Muscle layer of duodenum (tissue), 2 donors: ENCODE measurements at regions not wholly inside any gene's neighbourhood (a gene's known extent, or its start where the extent isn't known, plus 50 kb on each side); places are given as distances from the start of the nearest gene placed in this dataset.

ENCODE experiments used
- H3K27ac ChIP-seq: one replicate; pipeline ENCODE4 v1.7.0; 2013; ENCODE audit warnings: mild to moderate bottlenecking, low read length
- H3K27me3 ChIP-seq: one replicate; pipeline ENCODE4 v1.7.0; 2013; ENCODE audit warnings: low read depth, mild to moderate bottlenecking, control low read depth, low read length
- H3K36me3 ChIP-seq, 2 donors: one replicate each; pipeline ENCODE4 v1.7.0; 2013; ENCODE audit warnings: low read length in 2 of 2, control low read depth in 1 of 2, mild to moderate bottlenecking in 1 of 2; ENCODE audit not compliant: insufficient read depth in 2 of 2, control insufficient read depth in 1 of 2
- H3K4me1 ChIP-seq, 2 donors: one replicate each; pipeline ENCODE4 v1.7.0; 2013; ENCODE audit warnings: low read length in 2 of 2, mild to moderate bottlenecking in 2 of 2, control low read depth in 1 of 2, moderate library complexity in 1 of 2; ENCODE audit not compliant: insufficient read depth in 2 of 2, control insufficient read depth in 1 of 2
- H3K4me3 ChIP-seq, 2 donors: one replicate each; pipeline ENCODE4 v1.7.0; 2013; ENCODE audit warnings: low read length in 2 of 2, low read depth in 1 of 2, mild to moderate bottlenecking in 1 of 2
- H3K9me3 ChIP-seq, 2 donors: one replicate each; pipeline ENCODE4 v1.7.0; 2013; ENCODE audit warnings: low read length in 2 of 2, control low read depth in 1 of 2, mild to moderate bottlenecking in 1 of 2; ENCODE audit not compliant: control insufficient read depth in 1 of 2
- donor health status: healthy.

DNA sequence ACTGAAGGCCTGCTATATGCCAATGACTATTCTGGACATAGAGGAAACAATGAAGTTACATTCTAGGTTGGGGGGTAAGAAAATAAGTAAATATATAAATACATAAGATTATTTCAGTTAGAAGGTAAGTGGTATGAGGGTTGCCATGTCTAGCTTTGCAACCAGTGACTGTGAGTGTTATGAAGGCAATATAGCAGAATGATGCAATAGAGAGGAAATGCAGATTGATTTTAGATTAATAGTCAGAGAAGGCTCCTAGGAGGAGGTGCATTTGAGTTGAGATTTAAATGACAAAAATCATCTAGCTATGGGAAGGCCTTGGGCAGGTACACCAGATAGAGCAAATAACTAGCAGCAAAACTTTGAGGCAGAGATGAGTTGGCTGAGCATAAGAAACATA lies 243.2 kb downstream of the FBXO8 start:
- Histone ChIP-seq H3K9me3 (no peaks in the 10 kb centered on the region), H3K27me3 (no peaks in the 10 kb centered on the region), H3K27ac (no peak overlapping the region), H3K4me1 (no peaks in the 10 kb centered on the region), H3K4me3 (no peak overlapping the region), H3K36me3 (no peaks in the 10 kb centered on the region)

DNA sequence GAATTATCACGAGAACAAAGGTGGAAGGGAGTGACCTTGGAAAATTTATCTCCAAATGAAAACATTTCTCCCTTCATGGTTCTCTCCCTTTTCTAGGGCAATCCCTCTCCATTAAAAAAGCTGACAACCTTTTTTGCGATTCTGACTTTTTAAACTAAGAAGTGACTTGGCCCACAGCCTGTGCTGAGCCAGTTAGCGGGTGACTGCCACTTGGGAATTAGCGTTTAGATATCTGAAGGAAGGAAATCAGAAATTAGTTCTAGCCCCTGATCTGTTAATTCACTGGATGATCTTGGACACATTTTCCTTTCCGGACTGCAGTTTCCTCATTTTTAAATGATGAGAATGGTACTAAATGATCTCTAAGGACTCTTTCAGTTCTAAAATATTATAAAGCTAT lies 245.0 kb downstream of the FBXO8 start:
- no peaks in the 10 kb centered on the region for H3K9me3 ChIP-seq
- no peaks in the 10 kb centered on the region for H3K27me3 ChIP-seq
- no peaks in the 10 kb centered on the region for H3K36me3 ChIP-seq
- no peaks in the 10 kb centered on the region for H3K4me1 ChIP-seq
- H3K27ac ChIP-seq = no peak overlapping the region
- H3K4me3 ChIP-seq = no peak overlapping the region

DNA sequence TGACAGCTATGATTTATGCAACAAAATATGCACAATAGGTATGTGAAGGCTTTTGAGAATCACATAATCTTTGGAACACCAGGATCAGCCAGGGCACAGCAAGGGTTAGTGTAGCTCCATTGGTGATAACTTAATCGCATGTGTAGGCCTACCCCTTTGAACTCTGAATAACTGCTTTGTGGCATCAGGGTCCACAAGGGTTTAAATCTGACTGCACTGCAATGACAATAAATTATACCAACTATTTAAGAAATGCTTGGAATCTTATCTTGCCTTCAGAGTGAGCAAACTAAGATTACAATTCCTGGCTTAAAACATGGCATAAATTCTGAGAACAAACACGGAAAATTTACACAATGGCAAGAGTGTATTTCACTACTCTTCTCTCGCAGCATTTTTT lies 245.8 kb downstream of the FBXO8 start:
- Histone ChIP-seq H3K27me3 (no peaks in the 10 kb centered on the region), H3K27ac (no peak overlapping the region), H3K4me3 (no peak overlapping the region), H3K36me3 (no peaks in the 10 kb centered on the region), H3K4me1 (no peaks in the 10 kb centered on the region), H3K9me3 (no peaks in the 10 kb centered on the region)

DNA sequence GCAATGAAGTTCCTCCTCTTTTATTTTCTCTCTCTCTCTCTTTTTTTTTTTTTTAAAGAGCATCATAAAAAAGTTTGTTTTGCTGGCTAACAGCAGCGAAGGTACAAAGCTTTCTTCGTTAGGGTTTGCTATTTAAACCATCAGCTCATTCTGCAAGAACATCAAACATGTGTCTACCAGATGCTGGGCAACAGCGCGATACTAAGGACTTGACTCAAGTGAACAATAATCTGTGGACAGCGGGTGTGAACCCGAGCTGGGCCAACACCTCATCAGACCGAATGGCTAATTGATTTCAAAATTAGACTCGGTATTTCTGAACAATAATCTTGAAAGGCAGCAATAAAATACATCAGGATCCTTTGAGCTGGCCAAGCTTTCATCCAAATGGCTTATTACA lies 246.4 kb downstream of the FBXO8 start:
- no peaks in the 10 kb centered on the region for H3K4me1 ChIP-seq
- H3K27me3 ChIP-seq = no peaks in the 10 kb centered on the region
- H3K9me3 ChIP-seq = no peaks in the 10 kb centered on the region
- H3K36me3 ChIP-seq = no peaks in the 10 kb centered on the region
- H3K4me3 ChIP-seq = no peak overlapping the region
- H3K27ac ChIP-seq = no peak overlapping the region

DNA sequence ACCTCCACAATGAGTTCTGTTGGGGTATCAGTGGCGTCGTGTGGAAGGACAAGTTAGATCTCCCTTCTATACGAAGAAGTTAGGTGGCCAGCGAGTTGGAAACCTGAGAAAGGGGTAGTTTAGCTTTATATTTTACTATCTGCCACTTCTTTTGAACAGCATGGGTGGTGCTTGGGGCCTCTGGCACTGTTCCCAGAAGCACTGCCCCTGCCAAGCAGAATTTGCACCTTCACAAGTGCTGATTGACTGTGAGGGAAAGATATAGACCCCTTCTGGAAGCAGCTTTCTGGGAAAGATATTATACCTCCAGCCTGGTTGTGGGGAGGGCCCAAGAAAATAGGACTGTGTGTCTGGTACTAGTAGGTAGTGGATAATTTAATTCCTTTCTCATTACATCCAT lies 246.9 kb downstream of the FBXO8 start:
- Histone ChIP-seq H3K9me3 (no peaks in the 10 kb centered on the region), H3K4me3 (no peak overlapping the region), H3K4me1 (no peaks in the 10 kb centered on the region), H3K27me3 (no peaks in the 10 kb centered on the region), H3K27ac (no peak overlapping the region), H3K36me3 (no peaks in the 10 kb centered on the region)

DNA sequence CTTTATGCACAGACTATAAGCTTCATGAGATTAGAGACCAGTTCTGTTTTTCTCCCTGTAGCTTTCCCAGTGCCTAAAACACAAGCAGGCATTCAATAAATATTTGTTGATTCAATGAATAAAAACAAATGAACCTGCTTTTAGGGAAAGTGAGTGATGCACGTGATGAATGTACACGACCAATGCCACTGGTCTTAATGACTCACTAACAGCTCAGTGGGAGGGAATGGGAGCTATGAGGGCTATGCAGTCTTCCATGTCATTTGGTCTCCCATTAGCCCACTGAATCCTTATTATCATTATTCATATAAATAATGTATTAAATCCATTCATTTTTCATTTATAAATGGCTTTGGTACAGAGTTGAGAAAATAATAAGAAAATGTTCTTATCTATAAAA lies 247.4 kb downstream of the FBXO8 start:
- Histone ChIP-seq H3K4me1 (no peaks in the 10 kb centered on the region), H3K9me3 (no peaks in the 10 kb centered on the region), H3K4me3 (no peak overlapping the region), H3K36me3 (no peaks in the 10 kb centered on the region), H3K27ac (no peak overlapping the region), H3K27me3 (no peaks in the 10 kb centered on the region)

DNA sequence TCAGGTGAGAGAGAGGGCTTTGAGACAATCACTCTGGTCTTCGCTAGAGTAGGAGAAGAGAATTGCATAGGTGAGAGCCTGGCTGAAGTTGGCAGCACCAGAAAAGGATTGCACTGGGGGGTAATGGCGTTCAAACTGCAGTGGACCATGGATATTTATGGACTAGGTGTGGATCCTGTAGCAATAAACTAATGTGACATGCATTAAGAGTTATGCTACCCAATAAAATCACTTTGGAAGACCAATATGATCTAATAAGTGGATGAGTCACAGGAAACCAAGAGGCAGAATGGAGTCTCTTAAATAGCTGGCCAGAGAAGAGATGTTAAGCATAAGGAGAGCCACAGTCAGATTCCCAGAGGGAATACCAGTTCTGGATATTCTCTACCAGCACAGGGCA lies 259.8 kb downstream of the FBXO8 start:
- Histone ChIP-seq H3K4me3 (no peak overlapping the region), H3K9me3 (no peaks in the 10 kb centered on the region), H3K27ac (no peak overlapping the region), H3K27me3 (no peaks in the 10 kb centered on the region), H3K4me1 (no peaks in the 10 kb centered on the region), H3K36me3 (no peaks in the 10 kb centered on the region)

DNA sequence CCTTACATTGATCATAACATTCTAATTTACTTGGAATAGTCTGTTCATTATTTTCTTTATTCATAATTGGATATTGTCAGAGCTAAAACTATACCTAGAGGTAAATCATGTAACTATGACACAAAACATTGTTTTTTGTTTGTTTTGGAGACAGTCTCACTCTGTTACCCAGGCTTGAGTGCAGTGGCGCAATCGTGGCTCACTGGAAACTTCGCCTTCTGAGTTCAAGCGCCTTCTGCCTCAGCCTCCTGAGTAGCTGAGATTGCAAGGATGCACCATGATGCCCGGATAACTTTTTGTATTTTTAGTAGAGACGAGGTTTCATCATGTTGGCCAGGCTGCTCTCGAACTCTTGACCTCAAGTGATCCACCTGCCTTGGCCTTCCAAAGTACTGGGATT lies 265.2 kb downstream of the FBXO8 start:
- no peaks in the 10 kb centered on the region for H3K9me3 ChIP-seq
- no peaks in the 10 kb centered on the region for H3K36me3 ChIP-seq
- H3K27ac ChIP-seq = no peak overlapping the region
- no peaks in the 10 kb centered on the region for H3K4me1 ChIP-seq
- no peak overlapping the region for H3K4me3 ChIP-seq
- no peaks in the 10 kb centered on the region for H3K27me3 ChIP-seq

DNA sequence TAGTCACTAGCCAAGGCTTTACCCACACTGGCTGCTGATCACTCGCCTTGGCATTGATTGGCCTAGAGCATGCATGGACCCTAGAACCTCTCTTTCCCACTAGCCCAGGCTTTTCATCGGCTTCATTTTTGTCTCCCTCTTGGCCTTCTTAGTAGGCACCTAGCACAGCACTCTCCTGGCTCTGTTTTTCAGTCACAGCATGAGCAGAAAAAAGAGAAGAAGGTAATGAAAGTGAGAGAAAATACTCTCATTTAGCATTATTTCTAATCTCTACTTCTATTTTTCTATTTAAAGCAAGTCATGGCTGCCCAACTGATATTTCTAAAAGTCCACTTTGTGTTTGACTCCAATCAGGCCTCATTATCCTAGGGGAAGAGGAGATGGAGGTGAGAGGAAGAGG lies 267.2 kb downstream of the FBXO8 start:
- Histone ChIP-seq H3K4me1 (no peaks in the 10 kb centered on the region), H3K27ac (no peak overlapping the region), H3K4me3 (no peak overlapping the region), H3K36me3 (no peaks in the 10 kb centered on the region), H3K27me3 (no peaks in the 10 kb centered on the region), H3K9me3 (no peaks in the 10 kb centered on the region)

DNA sequence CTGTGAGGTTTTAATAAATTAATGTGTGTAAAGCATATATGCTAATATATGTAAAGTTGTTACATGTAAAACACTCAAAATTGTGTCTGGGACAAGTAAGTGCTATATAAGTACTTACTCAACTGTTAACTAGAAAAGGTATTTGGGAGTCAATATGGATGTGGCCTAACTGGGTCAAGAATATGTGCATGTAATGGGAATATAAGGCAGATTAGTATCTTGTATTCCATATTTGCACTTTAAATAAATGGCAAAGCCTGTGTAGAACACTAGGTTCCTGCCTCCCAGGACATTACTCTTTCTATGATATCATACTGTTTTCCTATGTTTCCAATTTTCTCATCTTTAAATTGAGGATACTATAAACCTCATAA lies 270.6 kb downstream of the FBXO8 start:
- Histone ChIP-seq H3K9me3 (no peaks in the 10 kb centered on the region), H3K27ac (no peak overlapping the region), H3K36me3 (no peaks in the 10 kb centered on the region), H3K4me1 (no peaks in the 10 kb centered on the region), H3K27me3 (no peaks in the 10 kb centered on the region), H3K4me3 (no peak overlapping the region)

DNA sequence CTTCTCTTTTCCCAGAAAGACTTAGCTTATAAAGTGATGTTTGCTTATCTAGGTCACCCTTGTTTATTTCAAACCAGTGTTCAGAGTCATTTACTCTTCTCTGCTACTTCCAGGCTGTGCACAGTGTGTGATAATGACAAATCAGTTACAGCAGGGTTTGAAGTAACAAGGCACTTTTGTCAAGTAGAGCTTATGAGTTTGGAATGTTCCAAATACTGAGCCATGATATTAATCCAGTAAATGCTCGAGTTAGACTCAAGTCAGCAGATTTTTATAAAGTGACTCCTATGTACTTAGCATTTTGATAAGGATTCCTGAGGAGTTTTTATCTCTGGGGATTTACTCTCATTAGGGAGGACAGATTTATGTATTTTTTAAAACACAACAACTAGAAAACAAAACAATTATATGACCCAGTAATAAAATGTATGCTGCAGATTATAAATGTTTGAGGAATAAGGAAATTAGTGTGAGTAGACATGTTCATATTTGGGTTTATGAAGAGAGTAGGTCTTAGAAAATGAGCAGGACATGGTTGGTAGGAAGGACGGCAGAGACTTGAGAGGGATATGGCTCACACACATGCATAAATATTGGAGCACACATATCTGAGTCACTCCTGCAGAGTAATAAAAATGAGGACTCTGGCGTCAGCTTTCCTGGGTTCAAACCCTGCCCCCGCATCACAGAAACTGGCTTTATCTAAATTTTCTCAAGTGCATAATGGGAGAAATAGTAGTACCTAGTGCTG lies 271.2 kb downstream of the FBXO8 start:
- no peaks in the 10 kb centered on the region for H3K4me1 ChIP-seq
- H3K27ac ChIP-seq = no peak overlapping the region
- H3K36me3 ChIP-seq = no peaks in the 10 kb centered on the region
- H3K27me3 ChIP-seq = no peaks in the 10 kb centered on the region
- no peaks in the 10 kb centered on the region for H3K9me3 ChIP-seq
- no peak overlapping the region for H3K4me3 ChIP-seq

DNA sequence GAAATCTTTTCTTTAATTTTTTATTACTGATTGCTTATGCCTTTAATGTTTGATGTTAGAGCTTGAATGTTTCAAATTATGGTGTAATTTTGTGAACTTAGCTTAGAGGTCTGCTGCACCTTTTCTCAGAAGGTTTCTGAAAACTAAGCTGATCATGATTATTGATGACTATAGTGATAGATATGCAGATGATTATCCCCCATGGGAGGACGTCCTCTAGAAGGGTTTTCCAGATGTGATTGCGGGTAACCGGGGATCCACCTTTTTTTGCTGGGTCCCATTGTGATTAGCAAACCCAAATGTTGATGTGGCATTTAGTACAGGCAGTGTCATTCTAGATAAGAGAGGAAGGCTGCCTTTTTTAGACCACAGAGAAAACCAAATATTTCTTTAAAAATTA lies 272.9 kb downstream of the FBXO8 start:
- Histone ChIP-seq H3K27me3 (no peaks in the 10 kb centered on the region), H3K27ac (no peak overlapping the region), H3K4me3 (no peak overlapping the region), H3K36me3 (no peaks in the 10 kb centered on the region), H3K9me3 (no peaks in the 10 kb centered on the region), H3K4me1 (no peaks in the 10 kb centered on the region)
